HG03108 (cell line): ENCODE measurements at regions not wholly inside any gene's neighbourhood (a gene's known extent, or its start where the extent isn't known, plus 50 kb on each side); places are given as distances from the start of the nearest gene placed in this dataset.

Source experiments
- ATAC-seq: cut with Tn5 transposase; IDR thresholded peaks from one replicate; pipeline ENCODE4 v1.9.1; 2021; ENCODE audit warnings: moderate library complexity; ENCODE audit not compliant: unreplicated experiment

GRCh38 chr13:89916551-89916950 is 1430.9 kb upstream of the MIR17HG start:
- ATAC-seq = no peak

- no peak for ATAC-seq
Measured at GRCh38 chr13:89920461-89920860, 1427.0 kb upstream of the MIR17HG start.

GRCh38 chr13:89923052-89923451 is 1424.4 kb upstream of the MIR17HG start:
- no peak for ATAC-seq

- no peak for ATAC-seq
Measured at GRCh38 chr13:89923736-89924135, 1423.8 kb upstream of the MIR17HG start.

- no peak for ATAC-seq
Measured at GRCh38 chr13:89925107-89925506, 1422.4 kb upstream of the MIR17HG start.

- ATAC-seq = no peak
Measured at GRCh38 chr13:89930861-89931260, 1416.6 kb upstream of the MIR17HG start.

- ATAC-seq = no peak
Measured at GRCh38 chr13:89932902-89933301, 1414.6 kb upstream of the MIR17HG start.

- ATAC-seq = no peak
Measured at GRCh38 chr13:89936256-89936655, 1411.2 kb upstream of the MIR17HG start.

GRCh38 chr13:89937420-89937819 is 1410.1 kb upstream of the MIR17HG start:
- no peak for ATAC-seq

GRCh38 chr13:89940383-89940782 is 1407.1 kb upstream of the MIR17HG start:
- no peak for ATAC-seq

GRCh38 chr13:89943139-89943538 is 1404.3 kb upstream of the MIR17HG start:
- no peak for ATAC-seq

- ATAC-seq = no peak
Measured at GRCh38 chr13:89950225-89950624, 1397.3 kb upstream of the MIR17HG start.

GRCh38 chr13:89951341-89951740 is 1396.1 kb upstream of the MIR17HG start:
- no peak for ATAC-seq

GRCh38 chr13:89953581-89953980 is 1393.9 kb upstream of the MIR17HG start:
- ATAC-seq = no peak

- ATAC-seq = no peak
Measured at GRCh38 chr13:89955773-89956172, 1391.7 kb upstream of the MIR17HG start.

GRCh38 chr13:89959074-89959473 is 1388.4 kb upstream of the MIR17HG start:
- no peak for ATAC-seq

GRCh38 chr13:89965252-89965651 is 1382.2 kb upstream of the MIR17HG start:
- no peak for ATAC-seq

- ATAC-seq = no peak
Measured at GRCh38 chr13:89966524-89966923, 1381.0 kb upstream of the MIR17HG start.

GRCh38 chr13:89967701-89968100 is 1379.8 kb upstream of the MIR17HG start:
- ATAC-seq = no peak

- ATAC-seq = no peak
Measured at GRCh38 chr13:89968470-89968869, 1379.0 kb upstream of the MIR17HG start.

GRCh38 chr13:89970353-89970709 is 1377.2 kb upstream of the MIR17HG start:
- ATAC-seq = no peak

- no peak for ATAC-seq
Measured at GRCh38 chr13:89977203-89977602, 1370.3 kb upstream of the MIR17HG start.

- no peak for ATAC-seq
Measured at GRCh38 chr13:89980896-89981295, 1366.6 kb upstream of the MIR17HG start.
